Loucy (cell line): ENCODE measurements at regions not wholly inside any gene's neighbourhood (a gene's known extent, or its start where the extent isn't known, plus 50 kb on each side); places are given as distances from the start of the nearest gene placed in this dataset.

Source experiments
- H2AFZ ChIP-seq: fragments of 200-600 bp; sonication (generic); 2 replicates; pipeline ENCODE4 v1.6.0; 2016; ENCODE audit warnings: antibody characterized with exemption, mild to moderate bottlenecking, low read length, moderate library complexity
- H3F3A ChIP-seq: fragments of 200-600 bp; 2 replicates; pipeline ENCODE4 v1.6.0; 2016; ENCODE audit warnings: antibody characterized with exemption, low read depth, mild to moderate bottlenecking
- H3K27me3 ChIP-seq: fragments of 200-600 bp; sonication (generic); 2 replicates; pipeline ENCODE4 v1.6.1; 2014; ENCODE audit warnings: low read length, mild to moderate bottlenecking; ENCODE audit not compliant: insufficient read depth, poor library complexity, severe bottlenecking
- H3K36me3 ChIP-seq: fragments of 200-600 bp; sonication (generic); 2 replicates; pipeline ENCODE4 v1.6.1; 2016; ENCODE audit warnings: low read length; ENCODE audit not compliant: insufficient read depth
- H3K4me1 ChIP-seq: fragments of 200-600 bp; sonication (generic); 2 replicates; pipeline ENCODE4 v1.5.1; 2014; ENCODE audit warnings: low read length, mild to moderate bottlenecking; ENCODE audit not compliant: insufficient read depth, poor library complexity, severe bottlenecking
- H3K4me2 ChIP-seq: fragments of 200-600 bp; sonication (generic); 2 replicates; pipeline ENCODE4 v1.6.0; 2014; ENCODE audit warnings: antibody characterized with exemption, low read length, low read depth, mild to moderate bottlenecking; ENCODE audit not compliant: poor library complexity, severe bottlenecking
- H3K4me3 ChIP-seq: fragments of 200-600 bp; sonication (generic); 2 replicates; pipeline ENCODE4 v1.5.1; 2014; ENCODE audit warnings: low read length, mild to moderate bottlenecking, mixed read lengths; ENCODE audit not compliant: poor library complexity, severe bottlenecking
- H3K79me2 ChIP-seq: fragments of 200-600 bp; sonication (generic); 2 replicates; pipeline ENCODE4 v1.6.1; 2014; ENCODE audit warnings: low read length; ENCODE audit not compliant: insufficient read depth
- H3K9ac ChIP-seq: fragments of 200-600 bp; sonication (generic); 2 replicates; pipeline ENCODE4 v1.6.0; 2014; ENCODE audit warnings: mild to moderate bottlenecking, low read depth, low read length, moderate library complexity; ENCODE audit not compliant: poor library complexity, severe bottlenecking
- H3K9me2 ChIP-seq: fragments of 200-600 bp; sonication (generic); replicated peaks from 2 replicates; pipeline ENCODE4 v1.6.1; 2016; ENCODE audit warnings: low read depth, low read length, mixed read lengths
- H3K9me3 ChIP-seq: fragments of 200-600 bp; sonication (generic); 2 replicates; pipeline ENCODE4 v1.6.1; 2014; ENCODE audit warnings: mild to moderate bottlenecking, antibody characterized with exemption, low read length, low read depth; ENCODE audit not compliant: insufficient read depth
- H4K20me1 ChIP-seq: fragments of 200-600 bp; sonication (generic); 2 replicates; pipeline ENCODE4 v1.6.0; 2014; ENCODE audit warnings: antibody characterized with exemption, low read length, mild to moderate bottlenecking; ENCODE audit not compliant: insufficient read depth, poor library complexity, severe bottlenecking
- EZH2phosphoT487 ChIP-seq: fragments of 200-600 bp; IDR thresholded peaks from 2 replicates; pipeline ENCODE4 v1.6.1; 2018; ENCODE audit warnings: antibody characterized with exemption, mild to moderate bottlenecking, moderate library complexity, borderline replicate concordance
- TF ChIP-seq, protein P1 (sequence below): fragments of 200-600 bp; sonication (generic); conservative IDR thresholded peaks from 2 replicates; pipeline ENCODE4 v1.5.1; 2014; ENCODE audit warnings: mild to moderate bottlenecking, antibody characterized with exemption, low read length

DNA sequence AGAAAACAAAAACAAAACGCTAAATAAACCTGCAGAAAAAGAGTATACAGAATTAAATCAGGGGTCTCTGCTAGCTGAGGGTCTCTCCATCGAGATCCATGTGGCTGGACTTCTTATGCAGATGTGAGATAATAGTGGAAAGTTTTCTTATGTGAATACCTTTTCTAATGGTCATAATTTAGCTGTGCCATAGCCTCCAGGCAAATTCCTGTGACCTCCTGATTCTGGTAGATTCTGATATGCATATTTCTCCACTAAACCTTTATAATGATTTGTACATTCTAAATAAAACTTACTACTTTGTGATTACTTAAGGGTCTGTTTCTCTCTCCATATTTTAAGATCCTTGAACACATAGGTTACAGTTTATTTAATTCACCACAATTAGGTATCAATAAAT is 1002.6 kb downstream of the GALC start:
- no peaks in the 10 kb centered on the region for H3F3A ChIP-seq
- no peak overlapping the region for H3K9ac ChIP-seq
- no peaks in the 10 kb centered on the region for H3K4me1 ChIP-seq
- no peaks in the 10 kb centered on the region for H3K9me3 ChIP-seq
- H3K36me3 ChIP-seq: no peaks in the 10 kb centered on the region
- H3K4me3 ChIP-seq: no peak overlapping the region
- H3K27me3 ChIP-seq: no peaks in the 10 kb centered on the region
- TF ChIP-seq EZH2phosphoT487: no peak
- TF ChIP-seq, protein P1, sequence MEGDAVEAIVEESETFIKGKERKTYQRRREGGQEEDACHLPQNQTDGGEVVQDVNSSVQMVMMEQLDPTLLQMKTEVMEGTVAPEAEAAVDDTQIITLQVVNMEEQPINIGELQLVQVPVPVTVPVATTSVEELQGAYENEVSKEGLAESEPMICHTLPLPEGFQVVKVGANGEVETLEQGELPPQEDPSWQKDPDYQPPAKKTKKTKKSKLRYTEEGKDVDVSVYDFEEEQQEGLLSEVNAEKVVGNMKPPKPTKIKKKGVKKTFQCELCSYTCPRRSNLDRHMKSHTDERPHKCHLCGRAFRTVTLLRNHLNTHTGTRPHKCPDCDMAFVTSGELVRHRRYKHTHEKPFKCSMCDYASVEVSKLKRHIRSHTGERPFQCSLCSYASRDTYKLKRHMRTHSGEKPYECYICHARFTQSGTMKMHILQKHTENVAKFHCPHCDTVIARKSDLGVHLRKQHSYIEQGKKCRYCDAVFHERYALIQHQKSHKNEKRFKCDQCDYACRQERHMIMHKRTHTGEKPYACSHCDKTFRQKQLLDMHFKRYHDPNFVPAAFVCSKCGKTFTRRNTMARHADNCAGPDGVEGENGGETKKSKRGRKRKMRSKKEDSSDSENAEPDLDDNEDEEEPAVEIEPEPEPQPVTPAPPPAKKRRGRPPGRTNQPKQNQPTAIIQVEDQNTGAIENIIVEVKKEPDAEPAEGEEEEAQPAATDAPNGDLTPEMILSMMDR: no peak
- H3K9me2 ChIP-seq: no peaks in the 10 kb centered on the region
- H2AFZ ChIP-seq: no peak overlapping the region
- H4K20me1 ChIP-seq: no peaks in the 10 kb centered on the region
- no peak overlapping the region for H3K4me2 ChIP-seq
- no peaks in the 10 kb centered on the region for H3K79me2 ChIP-seq

DNA sequence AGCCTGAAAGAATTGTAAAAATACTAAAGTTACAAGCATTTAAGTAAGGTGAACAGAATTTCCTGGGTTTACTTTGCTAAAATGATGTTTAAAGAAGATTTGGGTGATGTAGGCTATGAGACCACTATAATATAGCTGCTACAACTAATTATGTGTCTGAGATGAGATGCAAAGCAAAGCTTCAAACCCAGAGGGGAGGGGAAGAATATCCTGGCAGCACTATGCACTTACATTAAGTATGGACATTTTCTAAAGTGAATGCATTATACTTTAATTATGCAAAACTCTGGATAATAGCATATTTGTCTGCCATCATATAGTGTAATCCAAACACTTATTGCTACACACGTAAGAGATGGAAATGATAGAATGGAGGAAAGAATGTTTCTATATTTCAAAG is 1003.7 kb downstream of the GALC start:
- Histone ChIP-seq H3K36me3 (no peaks in the 10 kb centered on the region), H4K20me1 (no peaks in the 10 kb centered on the region), H3K79me2 (no peaks in the 10 kb centered on the region), H3K4me2 (no peak overlapping the region), H3K9me3 (no peaks in the 10 kb centered on the region), H3K27me3 (no peaks in the 10 kb centered on the region), H3F3A (no peaks in the 10 kb centered on the region), H2AFZ (no peak overlapping the region), H3K4me3 (no peak overlapping the region), H3K4me1 (no peaks in the 10 kb centered on the region), H3K9ac (no peak overlapping the region), H3K9me2 (no peaks in the 10 kb centered on the region)
- TF ChIP-seq, protein P1: no peak
- TF ChIP-seq EZH2phosphoT487: no peak

DNA sequence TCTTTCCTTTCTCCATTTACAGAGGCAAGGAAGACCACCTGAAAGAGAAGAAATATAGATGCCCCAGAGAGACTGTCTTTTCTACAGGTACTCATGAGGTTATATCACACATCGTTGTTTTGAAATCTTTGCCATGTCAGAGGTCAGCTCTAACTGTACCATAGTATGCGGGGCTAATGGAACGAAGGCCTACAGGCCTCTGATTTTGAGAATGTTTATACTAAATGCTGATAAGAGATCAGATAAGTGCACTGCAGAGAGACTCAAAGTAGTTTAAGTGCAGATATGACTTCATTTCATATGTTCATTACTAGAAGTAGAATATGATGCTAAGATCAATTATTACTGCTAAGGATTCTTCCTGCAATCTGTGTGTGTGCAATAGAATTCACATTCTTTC is 1005.0 kb downstream of the GALC start:
- Histone ChIP-seq H3K4me1 (no peaks in the 10 kb centered on the region), H3K4me3 (no peak overlapping the region), H4K20me1 (no peaks in the 10 kb centered on the region), H2AFZ (no peak overlapping the region), H3K4me2 (no peak overlapping the region), H3K36me3 (no peaks in the 10 kb centered on the region), H3K9me2 (no peaks in the 10 kb centered on the region), H3K9me3 (no peaks in the 10 kb centered on the region), H3F3A (no peaks in the 10 kb centered on the region), H3K9ac (no peak overlapping the region), H3K79me2 (no peaks in the 10 kb centered on the region), H3K27me3 (no peaks in the 10 kb centered on the region)
- TF ChIP-seq, protein P1: no peak
- TF ChIP-seq EZH2phosphoT487: no peak
